GM06990 (cell line): ENCODE measurements at regions not wholly inside any gene's neighbourhood (a gene's known extent, or its start where the extent isn't known, plus 50 kb on each side); places are given as distances from the start of the nearest gene placed in this dataset.

Experiments used
- DNase-seq: peaks from one replicate; pipeline ENCODE4 v3.0.0-alpha.2; 2011; ENCODE audit not compliant: insufficient read length; ENCODE audit errors: extremely low read depth
- H3K27me3 ChIP-seq: replicated peaks from 2 replicates; pipeline ENCODE4 v1.6.0; 2011; ENCODE audit warnings: low read length; ENCODE audit not compliant: control insufficient read depth, insufficient read depth
- H3K36me3 ChIP-seq: 2 replicates; pipeline ENCODE4 v1.5.1; 2011; ENCODE audit warnings: low read length; ENCODE audit not compliant: control insufficient read depth, insufficient read depth
- H3K4me3 ChIP-seq: replicated peaks from 2 replicates; pipeline ENCODE4 v1.5.1; 2011; ENCODE audit warnings: low read depth, mild to moderate bottlenecking, control low read depth, low read length
- TF ChIP-seq, protein P1 (sequence below): IDR thresholded peaks from 2 replicates; pipeline ENCODE4 v1.5.1; 2011; ENCODE audit warnings: low read length, control low read depth, mild to moderate bottlenecking, inconsistent platforms; ENCODE audit not compliant: insufficient read depth, poor library complexity, severe bottlenecking

DNA sequence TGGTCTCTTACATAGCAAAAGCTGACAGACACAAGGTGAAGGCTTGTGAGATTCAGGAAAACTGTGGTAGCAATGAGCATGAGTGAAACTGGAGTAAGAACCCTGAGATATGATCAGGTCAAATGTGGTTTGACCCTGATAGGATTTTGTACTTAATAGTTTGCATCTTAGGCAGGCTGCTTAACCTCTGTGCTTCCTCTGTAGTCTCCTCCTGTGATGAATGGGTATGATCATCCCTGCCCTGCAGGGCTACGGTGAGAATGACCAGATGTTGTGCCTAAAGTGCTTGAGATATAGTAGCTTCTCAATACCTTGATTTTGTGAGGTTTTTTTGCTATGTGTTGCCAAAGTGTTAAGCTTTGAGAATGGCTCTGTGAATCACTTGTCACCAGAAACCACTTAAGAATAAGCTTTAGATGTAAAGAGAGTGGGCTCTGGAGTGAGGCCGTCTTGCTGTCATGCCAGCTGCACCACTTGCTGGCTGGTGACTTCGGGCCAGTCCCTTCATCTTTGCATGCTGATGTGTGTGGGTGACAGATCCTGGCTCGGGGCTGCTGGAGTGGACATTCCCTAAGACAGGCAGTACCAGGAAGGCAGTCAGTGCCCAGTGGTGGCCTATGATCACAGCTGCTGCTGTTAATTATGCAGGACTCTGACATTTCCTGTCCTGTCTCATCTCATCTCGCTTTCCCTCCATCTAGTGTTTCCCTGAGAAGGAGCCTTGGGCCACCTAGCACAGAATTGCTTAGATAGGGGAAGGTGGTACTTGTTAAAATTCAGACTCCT lies 254.7 kb downstream of the NFATC2 start:
- TF ChIP-seq, protein P1, sequence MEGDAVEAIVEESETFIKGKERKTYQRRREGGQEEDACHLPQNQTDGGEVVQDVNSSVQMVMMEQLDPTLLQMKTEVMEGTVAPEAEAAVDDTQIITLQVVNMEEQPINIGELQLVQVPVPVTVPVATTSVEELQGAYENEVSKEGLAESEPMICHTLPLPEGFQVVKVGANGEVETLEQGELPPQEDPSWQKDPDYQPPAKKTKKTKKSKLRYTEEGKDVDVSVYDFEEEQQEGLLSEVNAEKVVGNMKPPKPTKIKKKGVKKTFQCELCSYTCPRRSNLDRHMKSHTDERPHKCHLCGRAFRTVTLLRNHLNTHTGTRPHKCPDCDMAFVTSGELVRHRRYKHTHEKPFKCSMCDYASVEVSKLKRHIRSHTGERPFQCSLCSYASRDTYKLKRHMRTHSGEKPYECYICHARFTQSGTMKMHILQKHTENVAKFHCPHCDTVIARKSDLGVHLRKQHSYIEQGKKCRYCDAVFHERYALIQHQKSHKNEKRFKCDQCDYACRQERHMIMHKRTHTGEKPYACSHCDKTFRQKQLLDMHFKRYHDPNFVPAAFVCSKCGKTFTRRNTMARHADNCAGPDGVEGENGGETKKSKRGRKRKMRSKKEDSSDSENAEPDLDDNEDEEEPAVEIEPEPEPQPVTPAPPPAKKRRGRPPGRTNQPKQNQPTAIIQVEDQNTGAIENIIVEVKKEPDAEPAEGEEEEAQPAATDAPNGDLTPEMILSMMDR = no peak
- Histone ChIP-seq H3K27me3 (no peaks in the 10 kb centered on the region; the same call in none of the 2 replicates), H3K4me3 (no peak overlapping the region), H3K36me3 (no peaks in the 10 kb centered on the region)
- no peak for DNase-seq

DNA sequence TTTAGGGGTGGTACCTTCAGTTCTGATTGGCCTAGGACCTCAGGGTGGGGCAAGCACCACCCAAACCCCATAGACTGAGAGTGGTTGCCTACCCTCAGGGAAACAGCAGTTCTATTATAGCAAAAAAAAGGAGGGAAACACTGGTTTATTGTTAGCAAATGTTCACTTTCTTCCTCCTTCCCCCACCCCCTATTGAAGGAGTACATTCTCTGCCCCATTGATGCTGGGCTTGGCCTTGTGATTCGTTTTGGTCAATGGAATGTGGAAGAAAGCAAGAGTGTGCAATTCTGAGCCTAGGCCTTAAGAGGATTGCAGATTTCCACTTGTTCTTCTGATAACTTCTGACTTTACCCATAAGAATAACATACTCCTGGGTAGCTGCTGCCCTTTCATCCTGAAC lies 255.8 kb downstream of the NFATC2 start:
- H3K4me3 ChIP-seq = no peak overlapping the region
- no peaks in the 10 kb centered on the region for H3K36me3 ChIP-seq
- no peaks in the 10 kb centered on the region; the same call in none of the 2 replicates for H3K27me3 ChIP-seq
- DNase-seq = no peak
- TF ChIP-seq, protein P1 = no peak

DNA sequence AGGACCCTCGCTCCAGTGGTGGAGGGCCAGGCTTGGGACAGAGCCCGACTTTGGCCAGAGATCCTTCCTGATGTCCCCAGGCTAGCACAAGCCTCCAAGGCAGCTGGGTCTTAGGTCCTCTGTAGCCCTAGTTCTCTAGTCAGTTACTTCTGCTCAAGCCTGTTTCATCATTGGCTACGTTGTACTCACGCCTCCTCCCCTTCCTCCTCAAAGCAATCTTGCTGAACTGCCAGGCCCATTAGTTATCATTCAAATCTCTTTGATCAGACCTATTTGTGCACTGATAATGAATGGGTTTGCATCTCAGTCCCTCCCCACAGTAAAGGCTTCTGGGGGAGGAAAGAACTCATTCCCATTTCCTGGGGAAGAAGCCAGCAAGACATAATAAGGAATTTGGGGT lies 256.8 kb downstream of the NFATC2 start:
- Histone ChIP-seq H3K27me3 (no peaks in the 10 kb centered on the region; the same call in none of the 2 replicates), H3K4me3 (no peak overlapping the region), H3K36me3 (no peaks in the 10 kb centered on the region)
- TF ChIP-seq, protein P1 = no peak
- no peak for DNase-seq

DNA sequence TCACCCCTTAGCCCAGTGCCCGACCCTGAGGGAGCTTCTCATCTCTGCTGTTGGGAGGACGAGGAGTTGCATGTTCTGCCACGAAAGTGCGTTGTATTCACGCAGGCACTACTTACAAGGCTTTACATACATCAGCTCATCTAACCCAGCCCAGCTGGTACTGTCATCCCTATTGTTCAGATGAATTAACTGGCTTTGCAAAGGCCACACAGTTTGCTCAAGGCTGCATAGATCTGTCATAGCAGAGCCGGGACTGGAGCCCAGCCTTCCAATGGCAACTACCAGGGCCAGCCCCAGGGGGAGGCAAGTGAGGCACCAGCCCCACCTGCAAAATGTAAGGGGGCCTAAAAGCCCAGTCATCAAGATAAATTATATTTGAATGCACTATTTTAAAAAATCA lies 257.6 kb downstream of the NFATC2 start:
- no peak for DNase-seq
- no peak overlapping the region for H3K4me3 ChIP-seq
- H3K36me3 ChIP-seq = no peaks in the 10 kb centered on the region
- H3K27me3 ChIP-seq = no peaks in the 10 kb centered on the region; the same call in none of the 2 replicates
- TF ChIP-seq, protein P1 = no peak

DNA sequence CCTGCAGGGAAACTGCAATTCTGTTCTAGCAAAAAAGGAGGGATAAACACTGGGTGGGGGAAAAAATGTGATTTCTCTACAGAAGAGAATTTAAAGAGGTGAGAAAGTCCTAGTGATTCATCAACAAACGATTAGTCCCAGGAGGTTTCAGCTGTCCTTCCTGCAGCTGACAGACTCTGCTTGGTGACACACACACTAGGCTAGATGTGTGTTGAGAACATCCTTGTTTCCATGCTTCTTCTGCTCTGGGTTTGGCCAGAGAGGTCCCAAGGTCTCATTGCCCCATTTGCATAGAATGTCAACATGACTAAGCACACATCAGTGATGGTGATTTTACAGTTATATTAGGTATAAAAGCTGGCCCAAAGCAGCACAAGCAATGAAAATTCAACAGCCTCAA lies 258.3 kb downstream of the NFATC2 start:
- TF ChIP-seq, protein P1 = no peak
- Histone ChIP-seq H3K27me3 (no peaks in the 10 kb centered on the region; the same call in none of the 2 replicates), H3K36me3 (no peaks in the 10 kb centered on the region), H3K4me3 (no peak overlapping the region)
- DNase-seq = no peak
